OCI-LY1 (cell line): ENCODE measurements at regions not wholly inside any gene's neighbourhood (a gene's known extent, or its start where the extent isn't known, plus 50 kb on each side); places are given as distances from the start of the nearest gene placed in this dataset.

Experiments
- H2AFZ ChIP-seq: fragments of 200-600 bp; sonication (generic), shearing (Covaris generic); 2 replicates; pipeline ENCODE4 v1.6.0; 2014; ENCODE audit warnings: antibody characterized with exemption, mild to moderate bottlenecking, low read length
- H3F3A ChIP-seq: fragments of 200-600 bp; sonication (generic), shearing (Covaris generic); 2 replicates; pipeline ENCODE4 v1.6.0; 2014; ENCODE audit warnings: mild to moderate bottlenecking, antibody characterized with exemption, low read length, moderate library complexity; ENCODE audit not compliant: insufficient read depth
- H3K27ac ChIP-seq: fragments of 200-600 bp; sonication (generic); 2 replicates; pipeline ENCODE4 v1.5.1; 2014; ENCODE audit warnings: low read length, mixed run types, mild to moderate bottlenecking, low read depth; ENCODE audit not compliant: poor library complexity, severe bottlenecking
- H3K27me3 ChIP-seq: fragments of 200-600 bp; sonication (generic); 2 replicates; pipeline ENCODE4 v1.6.0; 2014; ENCODE audit warnings: antibody characterized with exemption, mild to moderate bottlenecking, low read length, moderate library complexity; ENCODE audit not compliant: insufficient read depth
- H3K36me3 ChIP-seq: fragments of 200-600 bp; sonication (generic); 2 replicates; pipeline ENCODE4 v1.6.1; 2014; ENCODE audit warnings: mild to moderate bottlenecking, antibody characterized with exemption, low read length, moderate library complexity, mixed read lengths; ENCODE audit not compliant: insufficient read depth
- H3K4me1 ChIP-seq: fragments of 200-600 bp; sonication (generic); 2 replicates; pipeline ENCODE4 v1.5.1; 2014; ENCODE audit warnings: mild to moderate bottlenecking, low read length, moderate library complexity; ENCODE audit not compliant: insufficient read depth, severe bottlenecking
- H3K4me2 ChIP-seq: fragments of 200-600 bp; sonication (generic), shearing (Covaris generic); 2 replicates; pipeline ENCODE4 v1.6.1; 2014; ENCODE audit warnings: low read length
- H3K4me3 ChIP-seq: fragments of 200-600 bp; sonication (generic); 2 replicates; pipeline ENCODE4 v1.5.1; 2014; ENCODE audit warnings: low read length, low read depth, mild to moderate bottlenecking, mixed read lengths; ENCODE audit not compliant: poor library complexity, severe bottlenecking
- H3K79me2 ChIP-seq: fragments of 200-600 bp; shearing (Covaris generic); 2 replicates; pipeline ENCODE4 v1.6.1; 2016; ENCODE audit warnings: mixed run types, low read length, mixed read lengths; ENCODE audit not compliant: insufficient read depth
- H3K9ac ChIP-seq: fragments of 200-600 bp; sonication (generic), shearing (Covaris generic); 2 replicates; pipeline ENCODE4 v1.6.1; 2014; ENCODE audit warnings: mild to moderate bottlenecking, low read length, mixed read lengths
- H3K9me2 ChIP-seq: fragments of 200-600 bp; sonication (generic), shearing (Covaris generic); 2 replicates; pipeline ENCODE4 v1.6.1; 2014; ENCODE audit warnings: low read depth, mild to moderate bottlenecking, low read length, mixed read lengths
- H3K9me3 ChIP-seq: fragments of 200-600 bp; shearing (Covaris generic); 2 replicates; pipeline ENCODE4 v1.6.1; 2014; ENCODE audit warnings: low read length, mixed read lengths
- H4K20me1 ChIP-seq: fragments of 200-600 bp; sonication (generic), shearing (Covaris generic); 2 replicates; pipeline ENCODE4 v1.6.0; 2016; ENCODE audit warnings: mild to moderate bottlenecking, low read length; ENCODE audit not compliant: insufficient read depth
- EZH2 ChIP-seq: fragments of 200-600 bp; sonication (generic), shearing (Covaris generic); IDR thresholded peaks from 2 replicates; pipeline ENCODE4 v1.8.0; 2017; ENCODE audit warnings: borderline replicate concordance, mixed run types, mild to moderate bottlenecking, antibody characterized with exemption, low read length, moderate library complexity, mixed read lengths
- TF ChIP-seq, protein P1 (sequence below): fragments of 200-600 bp; sonication (generic), shearing (Covaris generic); IDR thresholded peaks from 2 replicates; pipeline ENCODE4 v1.5.1; 2017; ENCODE audit warnings: mild to moderate bottlenecking, antibody characterized with exemption, low read length, moderate library complexity, mixed read lengths

DNA sequence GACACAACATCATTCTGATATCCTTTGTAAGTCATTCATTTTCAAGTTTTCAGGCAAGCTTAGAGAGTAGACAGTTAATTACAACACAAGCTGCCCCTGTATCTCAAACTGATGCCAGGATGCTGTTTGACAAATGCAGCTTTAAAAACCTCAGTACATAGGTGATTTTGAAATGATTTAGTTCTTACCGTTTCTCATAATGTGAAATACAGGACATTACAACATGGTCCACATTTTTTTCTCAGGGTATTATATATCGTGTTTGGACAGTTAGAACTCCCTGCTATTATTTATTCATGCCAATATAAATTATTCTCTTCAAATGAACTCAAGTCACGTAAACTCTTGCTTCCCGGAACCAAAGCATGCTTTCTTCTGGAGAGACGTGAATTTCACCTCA lies 1013.9 kb downstream of the EPHA3 start:
- H3K9me3 ChIP-seq, result no peaks in the 10 kb centered on the region
- no peak overlapping the region for H3K4me3 ChIP-seq
- no peak overlapping the region for H3K27ac ChIP-seq
- H3K9me2 ChIP-seq, result no peaks in the 10 kb centered on the region
- H3K4me1 ChIP-seq, result no peaks in the 10 kb centered on the region
- no peaks in the 10 kb centered on the region for H3K79me2 ChIP-seq
- H4K20me1 ChIP-seq, result no peaks in the 10 kb centered on the region
- H3K4me2 ChIP-seq, result no peak overlapping the region
- no peaks in the 10 kb centered on the region for H3K27me3 ChIP-seq
- H2AFZ ChIP-seq, result no peak overlapping the region
- no peak for TF ChIP-seq EZH2
- TF ChIP-seq, protein P1, sequence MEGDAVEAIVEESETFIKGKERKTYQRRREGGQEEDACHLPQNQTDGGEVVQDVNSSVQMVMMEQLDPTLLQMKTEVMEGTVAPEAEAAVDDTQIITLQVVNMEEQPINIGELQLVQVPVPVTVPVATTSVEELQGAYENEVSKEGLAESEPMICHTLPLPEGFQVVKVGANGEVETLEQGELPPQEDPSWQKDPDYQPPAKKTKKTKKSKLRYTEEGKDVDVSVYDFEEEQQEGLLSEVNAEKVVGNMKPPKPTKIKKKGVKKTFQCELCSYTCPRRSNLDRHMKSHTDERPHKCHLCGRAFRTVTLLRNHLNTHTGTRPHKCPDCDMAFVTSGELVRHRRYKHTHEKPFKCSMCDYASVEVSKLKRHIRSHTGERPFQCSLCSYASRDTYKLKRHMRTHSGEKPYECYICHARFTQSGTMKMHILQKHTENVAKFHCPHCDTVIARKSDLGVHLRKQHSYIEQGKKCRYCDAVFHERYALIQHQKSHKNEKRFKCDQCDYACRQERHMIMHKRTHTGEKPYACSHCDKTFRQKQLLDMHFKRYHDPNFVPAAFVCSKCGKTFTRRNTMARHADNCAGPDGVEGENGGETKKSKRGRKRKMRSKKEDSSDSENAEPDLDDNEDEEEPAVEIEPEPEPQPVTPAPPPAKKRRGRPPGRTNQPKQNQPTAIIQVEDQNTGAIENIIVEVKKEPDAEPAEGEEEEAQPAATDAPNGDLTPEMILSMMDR, result no peak
- no peak overlapping the region for H3K9ac ChIP-seq
- no peaks in the 10 kb centered on the region for H3F3A ChIP-seq
- H3K36me3 ChIP-seq, result no peaks in the 10 kb centered on the region

DNA sequence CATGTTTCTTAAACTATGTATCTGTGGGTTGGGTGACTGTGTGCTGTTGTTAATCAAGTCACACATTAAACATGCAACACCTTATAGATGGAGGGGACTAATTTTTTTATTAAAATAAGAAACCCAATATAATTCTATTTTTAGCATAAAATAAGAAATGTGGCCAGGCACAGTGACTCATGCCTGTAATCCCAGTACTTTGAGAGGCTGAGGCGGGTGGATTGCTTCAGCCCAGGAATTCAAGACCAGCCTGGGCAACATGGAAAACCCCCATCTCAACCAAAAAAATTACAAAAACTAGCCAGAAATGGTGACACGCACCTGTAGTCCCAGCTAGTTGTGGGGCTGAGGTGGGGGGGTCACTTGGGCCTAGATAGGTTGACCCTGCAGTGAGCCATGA lies 1021.0 kb downstream of the EPHA3 start:
- no peaks in the 10 kb centered on the region for H3K36me3 ChIP-seq
- no peak overlapping the region for H2AFZ ChIP-seq
- no peaks in the 10 kb centered on the region for H3K9me2 ChIP-seq
- no peak overlapping the region for H3K9ac ChIP-seq
- no peak overlapping the region for H3K4me3 ChIP-seq
- no peaks in the 10 kb centered on the region for H3K4me1 ChIP-seq
- no peak overlapping the region for H3K27ac ChIP-seq
- H3F3A ChIP-seq, result no peaks in the 10 kb centered on the region
- H3K79me2 ChIP-seq, result no peaks in the 10 kb centered on the region
- no peaks in the 10 kb centered on the region for H3K27me3 ChIP-seq
- H3K9me3 ChIP-seq, result no peaks in the 10 kb centered on the region
- no peak overlapping the region for H3K4me2 ChIP-seq
- no peaks in the 10 kb centered on the region for H4K20me1 ChIP-seq
- TF ChIP-seq, protein P1, result no peak
- no peak for TF ChIP-seq EZH2

DNA sequence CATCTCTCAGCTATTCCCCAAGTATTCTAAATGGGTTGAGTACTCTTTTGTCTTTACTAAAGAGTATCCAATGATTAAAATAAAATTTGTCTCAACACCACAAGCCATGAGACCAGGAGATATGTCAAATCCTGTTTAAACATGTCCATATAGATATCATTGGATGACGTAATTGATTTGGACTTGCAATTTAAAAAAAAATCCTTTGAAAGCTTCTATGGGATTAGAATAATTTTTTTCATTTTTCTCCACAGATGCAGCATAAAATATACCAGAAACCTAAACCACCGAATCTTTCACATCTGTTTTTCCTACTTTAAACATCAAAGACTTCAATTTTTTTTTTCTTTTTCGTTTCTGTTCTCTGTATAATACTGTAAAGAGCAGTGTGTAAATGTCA lies 1022.3 kb downstream of the EPHA3 start:
- H3K36me3 ChIP-seq, result no peaks in the 10 kb centered on the region
- H3K27ac ChIP-seq, result no peak overlapping the region
- H3K9me3 ChIP-seq, result no peaks in the 10 kb centered on the region
- no peak overlapping the region for H3K9ac ChIP-seq
- no peaks in the 10 kb centered on the region for H3K9me2 ChIP-seq
- H3K79me2 ChIP-seq, result no peaks in the 10 kb centered on the region
- H3K4me2 ChIP-seq, result no peak overlapping the region
- no peak overlapping the region for H2AFZ ChIP-seq
- no peak overlapping the region for H3K4me3 ChIP-seq
- no peaks in the 10 kb centered on the region for H3F3A ChIP-seq
- TF ChIP-seq EZH2, result no peak
- TF ChIP-seq, protein P1, result no peak
- no peaks in the 10 kb centered on the region for H3K4me1 ChIP-seq
- H3K27me3 ChIP-seq, result no peaks in the 10 kb centered on the region
- H4K20me1 ChIP-seq, result no peaks in the 10 kb centered on the region
